Heart left ventricle (tissue), 13 donors: ENCODE measurements at regions not wholly inside any gene's neighbourhood (a gene's known extent, or its start where the extent isn't known, plus 50 kb on each side); places are given as distances from the start of the nearest gene placed in this dataset.

Experiments used
- CTCF ChIP-seq, 12 donors: fragments of 200-600 bp; sonication (generic) in 4 of 12; IDR thresholded peaks; one replicate each; pipeline versions ENCODE4 v1.5.0 to v1.8.0; 2018 to 2022; ENCODE audit warnings: antibody characterized with exemption in 12 of 12, mild to moderate bottlenecking in 5 of 12
- POLR2A ChIP-seq, 2 donors: fragments of 450-650 bp; IDR thresholded peaks; one replicate each; pipeline ENCODE4 v1.6.1; 2017; ENCODE audit warnings: antibody characterized with exemption in 2 of 2, mild to moderate bottlenecking in 2 of 2, moderate library complexity in 2 of 2
- donor health status: ischemic (EF 13 %, LVEDD 7.1; RV severe dilation, severe dysfunction).
- donor health status: DM: no; HTN: yes; CAD: no.
- donor health status: DM: no; HTN: no; CAD: no.
- donor health status: ischemic (EF 25% LVEDD 6.9; RV normal size, moderate dysfunction).
- donor health status: ischemic (EF 25% LVEDD 5.7; RV mildly dilated, moderate dysfunction).
- donor health status: ischemic (EF 35%, LVEDD 5.7; RV mildly dilated, moderate dysfunction).
- donor health status: nonischemic (EF 11% LVEDD 7.7; RV severe dilation, severe dysfunction).
- donor health status: DM: yes; HTN: yes; CAD: no.
- donor health status: PGD.
- donor health status: ischemic (EF 29% LVEDD 5.4; RV normal size, mild dysfunction).
- donor health status: nonischemic (EF 23%, LVEDD 6.1; RV moderate dilation, normal function).

GRCh38 chr13:65336916-65337315 is 1893.2 kb downstream of the PCDH9 start:
- TF ChIP-seq CTCF (IDR thresholded peaks at IDR 0.05) (no peak), POLR2A (IDR thresholded peaks at IDR 0.05) (no peak)
